Left renal pelvis (tissue), 4 donors: ENCODE measurements at regions not wholly inside any gene's neighbourhood (a gene's known extent, or its start where the extent isn't known, plus 50 kb on each side); places are given as distances from the start of the nearest gene placed in this dataset.
"Not testable (repeated sequence)": the region's sequence is repeated elsewhere in the genome, so short reads cannot be mapped to it uniquely, and the experiment has no call there.

ENCODE experiments used
- DNase-seq, 4 donors: peaks; one replicate each; pipeline ENCODE4 v3.0.0-alpha.2; 2013; ENCODE audit warnings: low read depth in 4 of 4, low spot score in 3 of 4

DNA sequence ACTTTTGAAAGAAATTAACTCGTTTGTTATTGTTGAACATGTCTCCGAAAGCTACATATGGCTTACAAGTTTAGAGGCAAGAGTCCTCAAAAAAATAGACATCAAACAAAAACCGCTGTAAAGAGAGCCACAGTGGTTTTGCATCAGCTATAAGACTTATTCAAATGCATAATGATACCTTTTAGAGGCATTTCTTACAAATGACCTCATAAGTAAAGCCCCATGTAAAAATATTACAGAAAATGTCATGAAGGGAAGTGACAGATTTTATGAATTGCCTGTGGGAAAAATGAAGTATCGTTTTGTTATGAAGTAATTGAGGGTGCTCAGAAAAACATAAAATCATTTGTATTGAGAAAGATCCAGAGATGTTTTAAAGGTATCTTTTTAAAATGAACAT, 598.0 kb downstream of the NXPH1 start:
- no peak for DNase-seq

DNA sequence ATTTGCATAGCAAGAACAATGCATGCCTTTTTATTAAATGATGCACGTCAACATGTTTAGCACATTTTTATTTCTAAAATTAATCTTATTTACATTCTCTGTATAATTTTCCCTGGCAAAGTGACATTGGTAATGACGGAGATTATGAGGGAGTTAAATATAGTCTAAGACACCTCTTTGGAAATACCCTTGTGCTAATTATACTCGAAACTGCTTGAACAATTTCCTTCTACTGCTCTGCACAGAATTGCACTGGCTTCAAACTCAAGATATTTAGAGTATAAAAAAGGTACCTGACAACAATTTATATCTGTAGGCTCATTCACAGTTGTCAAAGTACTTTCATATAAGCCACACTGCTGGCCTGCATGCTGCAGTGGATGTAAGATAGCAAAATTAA, 602.7 kb downstream of the NXPH1 start:
- no peak for DNase-seq

DNA sequence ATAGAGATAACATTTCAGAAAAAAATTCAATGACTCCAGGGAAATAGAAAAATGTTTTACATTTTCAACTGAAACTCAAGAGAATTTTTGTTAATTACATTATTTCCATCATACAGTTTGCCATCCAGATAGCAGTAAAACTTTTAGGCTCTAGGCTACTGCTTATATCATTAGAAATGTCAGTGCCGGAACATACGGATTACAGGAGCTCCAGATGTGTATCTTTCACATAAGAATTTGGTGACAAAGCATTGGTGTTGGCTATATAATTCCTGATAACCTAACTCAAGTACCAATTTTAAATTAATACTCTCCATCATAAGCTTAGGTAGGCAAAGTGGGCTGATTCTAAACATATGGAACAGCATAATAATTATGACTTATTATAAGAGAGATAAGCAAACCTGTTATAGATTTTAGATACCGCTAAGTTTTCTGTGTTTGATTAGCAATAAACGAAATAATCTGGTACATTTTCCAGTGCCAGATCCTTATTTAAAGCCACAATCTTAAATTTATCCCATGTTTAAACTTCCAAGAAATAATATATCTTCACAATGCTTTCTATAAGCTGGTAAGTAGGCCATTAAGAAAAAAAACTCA, 637.9 kb downstream of the NXPH1 start:
- DNase-seq, result no peak

DNA sequence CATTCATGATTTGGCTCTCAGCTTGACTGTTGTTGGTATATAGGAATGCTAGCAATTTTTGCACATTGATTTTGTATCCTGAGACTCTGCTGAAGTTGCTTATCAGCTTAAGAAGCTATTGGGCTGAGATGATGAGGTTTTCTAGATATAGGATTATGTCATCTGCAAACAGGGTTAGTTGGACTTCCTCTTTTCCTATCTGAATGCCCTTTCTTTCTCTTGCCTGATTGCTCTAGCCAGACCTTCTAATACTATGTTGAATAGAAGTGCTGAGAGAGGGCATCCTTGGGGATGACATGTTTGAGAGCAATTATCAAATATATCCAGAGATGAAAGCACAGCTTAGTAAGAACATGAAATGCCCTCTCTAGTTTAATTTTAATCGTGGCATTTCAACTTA, 642.4 kb downstream of the NXPH1 start:
- not testable (repeated sequence) for DNase-seq

- no peak for DNase-seq
These were observed 648.8 kb downstream of the NXPH1 start for GRCh38 chr7:9082203-9082602.

GRCh38 chr7:9083837-9084236, 650.4 kb downstream of the NXPH1 start:
- no peak for DNase-seq

DNA sequence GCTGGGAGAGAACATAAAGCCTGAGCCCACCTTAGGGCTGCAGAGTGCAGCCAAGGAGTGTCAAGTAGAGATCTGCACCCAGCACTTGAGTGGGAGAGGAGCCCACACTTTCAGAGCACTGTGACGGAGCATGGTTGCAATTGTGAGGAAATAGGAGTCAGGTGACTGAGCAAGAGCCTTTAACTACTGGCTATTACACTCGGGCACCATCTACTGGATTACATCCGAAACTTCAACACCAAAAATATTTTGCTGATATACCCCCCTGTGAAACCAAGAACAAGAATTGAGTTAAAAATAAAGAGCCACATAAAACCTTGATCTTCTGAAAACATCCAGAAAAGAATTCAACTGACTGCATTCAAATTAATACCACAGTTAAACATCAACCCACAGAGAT, 657.9 kb downstream of the NXPH1 start:
- no peak for DNase-seq

GRCh38 chr7:9097565-9098060, 664.2 kb downstream of the NXPH1 start:
- DNase-seq, result no peak

- no peak for DNase-seq
These were observed 666.9 kb downstream of the NXPH1 start for GRCh38 chr7:9100289-9100688.

DNA sequence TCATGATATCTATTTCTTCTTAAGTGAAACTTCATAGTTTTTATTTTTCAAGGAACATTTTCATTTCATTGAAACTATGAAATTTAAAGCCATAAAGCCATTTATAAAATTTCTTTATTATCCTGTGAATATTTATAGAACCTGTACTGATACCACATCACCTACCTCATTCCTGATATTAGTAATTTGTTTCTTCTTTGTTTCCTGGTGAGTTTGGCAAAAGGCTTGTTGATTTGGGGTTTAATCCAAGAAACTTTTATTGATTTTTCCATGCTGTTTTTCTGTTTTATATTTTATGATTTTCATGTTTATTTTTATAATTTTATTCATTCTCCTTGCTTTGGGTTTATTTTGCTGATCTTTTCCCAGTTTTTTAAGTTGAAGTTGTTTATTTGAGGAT, 669.4 kb downstream of the NXPH1 start:
- no peak for DNase-seq

- no peak for DNase-seq
These were observed 673.3 kb downstream of the NXPH1 start for GRCh38 chr7:9106747-9107146.

GRCh38 chr7:9120331-9120730, 686.9 kb downstream of the NXPH1 start:
- no peak for DNase-seq

DNA sequence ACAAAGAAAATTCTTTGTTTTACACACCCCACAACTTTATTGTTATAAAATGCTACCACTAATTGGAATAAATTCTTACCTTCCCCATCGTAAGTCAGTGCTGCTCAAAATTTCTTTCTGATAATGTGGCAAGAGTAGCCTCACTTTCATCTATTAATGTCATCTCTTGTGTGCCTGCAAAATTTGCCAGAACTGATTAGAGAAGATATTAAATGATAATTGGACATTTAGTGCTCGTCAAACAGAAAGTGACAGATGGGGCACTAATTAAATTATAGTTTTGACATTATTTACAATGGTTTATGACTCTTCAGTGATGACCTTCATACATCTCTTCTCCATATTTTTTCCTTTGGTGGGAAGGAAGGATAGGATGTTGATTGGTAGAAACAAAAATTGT, 690.9 kb downstream of the NXPH1 start:
- DNase-seq, result no peak

DNA sequence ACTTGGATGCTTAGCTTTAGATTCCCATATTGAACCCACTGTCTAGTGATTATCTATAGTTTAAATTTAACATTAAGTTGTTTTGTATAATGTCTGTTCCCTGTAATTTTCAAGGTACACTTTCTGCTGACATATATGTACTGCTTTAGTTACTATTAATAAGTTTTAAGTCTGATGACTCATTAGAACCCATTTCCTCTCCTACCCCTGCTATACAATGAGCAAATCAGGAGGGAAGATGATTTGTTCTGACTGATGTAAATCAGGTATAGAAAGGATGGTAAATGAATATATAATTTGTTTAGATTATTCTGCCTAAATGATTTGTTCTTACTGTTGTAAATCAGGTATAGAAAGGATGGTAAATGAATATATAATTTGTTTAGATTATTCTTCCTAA, 691.8 kb downstream of the NXPH1 start:
- DNase-seq, result no peak

GRCh38 chr7:9127901-9128300, 694.5 kb downstream of the NXPH1 start:
- DNase-seq, result no peak

DNA sequence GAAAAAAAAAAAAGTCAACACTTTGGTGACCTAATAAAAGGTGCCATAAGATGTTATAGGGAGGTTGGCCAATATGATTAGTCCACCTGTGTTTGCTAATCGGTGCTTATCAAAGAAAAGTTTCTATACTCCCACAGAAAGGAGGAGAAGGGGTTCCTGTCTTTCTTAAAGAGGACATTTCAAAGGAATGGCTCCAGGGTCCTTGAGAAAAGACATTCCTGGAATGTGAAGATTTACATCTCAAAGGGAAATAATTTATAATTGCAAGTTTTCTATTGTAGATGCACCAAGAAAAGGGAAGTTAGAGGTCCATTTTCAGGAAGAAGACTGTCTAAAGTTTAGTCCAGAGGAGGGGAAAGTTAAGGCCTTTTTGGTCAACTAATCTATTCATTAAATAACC, 715.3 kb downstream of the NXPH1 start:
- DNase-seq, result no peak

DNA sequence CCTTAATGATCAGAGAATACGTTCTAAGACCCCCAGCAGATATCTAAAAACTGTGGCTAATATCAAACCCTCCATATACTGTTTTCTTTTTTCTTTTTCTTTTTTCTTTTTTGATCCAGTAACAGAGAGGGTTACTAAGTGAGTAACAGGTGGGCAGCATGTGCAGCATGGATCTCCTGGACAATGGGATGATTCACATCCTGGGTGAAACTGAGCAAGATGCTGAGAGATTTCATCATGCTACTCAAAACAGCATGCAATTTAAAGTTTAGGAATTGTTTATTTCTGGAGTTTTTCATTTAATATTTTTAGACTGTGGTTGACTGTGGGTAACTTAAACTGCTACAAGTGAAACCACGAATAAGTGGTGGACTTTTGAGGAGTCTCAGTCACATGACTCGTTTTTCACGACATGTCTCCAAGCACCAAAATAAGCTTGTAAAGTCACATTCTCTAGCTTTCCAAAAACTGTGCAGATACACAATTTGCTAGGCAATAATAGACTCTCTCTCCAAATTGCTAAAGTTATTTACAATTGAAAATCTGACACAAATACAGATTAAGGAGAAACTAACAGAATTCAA, 716.2 kb downstream of the NXPH1 start:
- no peak for DNase-seq

DNA sequence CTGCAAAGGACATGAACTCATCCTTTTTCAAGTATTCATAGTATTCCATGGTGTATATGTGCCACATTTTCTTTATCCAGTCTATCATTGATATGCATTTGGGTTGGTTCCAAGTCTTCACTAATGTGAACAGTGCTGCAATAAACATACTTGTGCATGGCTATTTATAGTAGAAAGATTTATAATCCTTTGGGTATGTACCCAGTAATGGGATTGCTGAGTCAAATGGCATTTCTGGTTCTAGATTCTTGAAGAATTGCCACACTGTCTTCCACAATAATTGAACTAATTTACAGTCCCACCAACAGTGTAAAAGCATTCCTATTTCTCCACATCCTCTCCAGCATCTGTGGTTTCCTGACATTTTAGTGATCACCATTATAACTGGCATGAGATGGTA, 730.3 kb downstream of the NXPH1 start:
- not testable (repeated sequence) for DNase-seq

DNA sequence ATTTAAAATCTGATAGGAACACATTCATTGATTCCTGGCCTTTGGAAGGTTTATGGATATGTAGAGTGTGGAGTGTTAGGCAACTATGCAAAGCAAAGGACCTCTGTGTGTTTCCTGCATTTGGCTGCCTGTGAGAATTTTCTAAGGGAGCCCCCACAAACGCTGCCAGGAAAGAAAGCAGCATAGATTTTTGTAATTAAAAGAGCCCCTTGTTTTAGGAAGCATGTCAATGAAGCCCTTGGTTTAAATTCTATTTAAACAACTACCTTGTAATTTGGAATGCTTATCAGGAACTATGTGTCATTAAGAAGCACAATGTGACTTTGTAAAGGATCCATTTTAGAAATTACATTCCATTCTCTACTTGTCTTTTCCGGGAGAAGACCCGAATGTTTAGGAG, 742.5 kb downstream of the NXPH1 start:
- no peak for DNase-seq

GRCh38 chr7:9181356-9181755, 747.9 kb downstream of the NXPH1 start:
- DNase-seq, result no peak

- no peak for DNase-seq
These were observed 753.3 kb downstream of the NXPH1 start for GRCh38 chr7:9186730-9187129.

GRCh38 chr7:9189703-9190102, 756.3 kb downstream of the NXPH1 start:
- no peak for DNase-seq

DNA sequence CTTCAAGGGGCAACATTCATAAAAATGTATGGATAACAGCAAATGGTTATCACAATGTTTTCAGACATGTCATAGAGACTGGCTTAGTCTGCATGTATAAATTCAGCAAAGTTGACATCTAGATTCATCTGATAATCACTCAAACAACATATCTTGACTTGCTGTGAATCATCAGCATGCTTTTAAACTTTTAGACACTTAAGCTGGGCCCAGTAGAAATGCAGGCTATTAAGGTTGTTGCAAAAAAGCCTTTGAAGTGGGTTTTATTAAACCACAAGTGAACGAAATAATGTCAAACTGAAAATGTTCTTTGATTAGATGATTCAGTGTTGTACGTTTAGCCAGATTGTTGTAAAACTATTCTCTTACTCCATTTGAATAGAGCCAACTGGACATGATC, 759.6 kb downstream of the NXPH1 start:
- no peak for DNase-seq
